Sigmoid colon (tissue), 6 donors: ENCODE measurements at regions not wholly inside any gene's neighbourhood (a gene's known extent, or its start where the extent isn't known, plus 50 kb on each side); places are given as distances from the start of the nearest gene placed in this dataset.

Source experiments
- DNase-seq: peaks from one replicate; pipeline ENCODE4 v3.0.0-alpha.2; 2019
- H3K27ac ChIP-seq, 4 donors: fragments of 200-600 bp; sonication (generic); one replicate each; pipeline ENCODE4 v1.5.1; 2016 to 2019; ENCODE audit warnings: mild to moderate bottlenecking in 1 of 4
- H3K27me3 ChIP-seq, 3 donors: fragments of 200-600 bp; sonication (generic); one replicate each; pipeline ENCODE4 v1.5.1; 2019; ENCODE audit warnings: mild to moderate bottlenecking in 1 of 3
- H3K36me3 ChIP-seq, 4 donors: fragments of 200-600 bp; sonication (generic); one replicate each; pipeline ENCODE4 v1.5.1; 2016 to 2019
- H3K4me1 ChIP-seq, 4 donors: fragments of 200-600 bp; sonication (generic); one replicate each; pipeline ENCODE4 v1.5.1; 2017 to 2019
- H3K4me3 ChIP-seq, 4 donors: fragments of 200-600 bp; sonication (generic); one replicate each; pipeline ENCODE4 v1.5.1; 2017 to 2019; ENCODE audit warnings: mild to moderate bottlenecking in 2 of 4, moderate library complexity in 1 of 4
- H3K9me3 ChIP-seq, 4 donors: fragments of 200-600 bp in 3 of 4; sonication (generic) in 3 of 4; one replicate each; pipeline versions ENCODE4 v1.5.1 to v1.6.1; 2013 to 2019
- EP300 ChIP-seq, 4 donors: sonication (generic); formaldehyde crosslinking; IDR thresholded peaks; one replicate each; pipeline ENCODE4 v1.6.1; 2017; ENCODE audit warnings: antibody characterized with exemption in 4 of 4
- POLR2A ChIP-seq, 2 donors: fragments of 450-650 bp; IDR thresholded peaks; one replicate each; pipeline ENCODE4 v1.6.1; 2016; ENCODE audit warnings: antibody characterized with exemption in 2 of 2, mild to moderate bottlenecking in 2 of 2, moderate library complexity in 2 of 2
- POLR2AphosphoS5 ChIP-seq, 4 donors: sonication (generic); formaldehyde crosslinking; IDR thresholded peaks; one replicate each; pipeline ENCODE4 v1.6.1; 2017; ENCODE audit warnings: antibody characterized with exemption in 4 of 4
- WGBS, 2 donors: extraction: QIAGEN DNeasy Blood & Tissue Kit; methylation state at CpG; one replicate each; pipeline ENCODE4 v1.1.7; 2013; 5-methylcytosine and 5-hydroxymethylcytosine counted together
- intact Hi-C: fragments of 100-400 bp; cut with DNase I; formaldehyde crosslinking; loops from one replicate; pipeline ENCODE4 v1.15.1; 2023
- TF ChIP-seq, protein P1 (sequence below), 4 experiments: fragments of 450-650 bp in 3 of 4; fragments of 200-600 bp in 1 of 4; IDR thresholded peaks; one replicate each; pipeline ENCODE4 v1.5.1; 2016 to 2019; ENCODE audit warnings: antibody characterized with exemption in 4 of 4, mild to moderate bottlenecking in 3 of 4, moderate library complexity in 2 of 4
- donor health status: healthy with polysubstance abuse.
- donor health status: healthy.

DNA sequence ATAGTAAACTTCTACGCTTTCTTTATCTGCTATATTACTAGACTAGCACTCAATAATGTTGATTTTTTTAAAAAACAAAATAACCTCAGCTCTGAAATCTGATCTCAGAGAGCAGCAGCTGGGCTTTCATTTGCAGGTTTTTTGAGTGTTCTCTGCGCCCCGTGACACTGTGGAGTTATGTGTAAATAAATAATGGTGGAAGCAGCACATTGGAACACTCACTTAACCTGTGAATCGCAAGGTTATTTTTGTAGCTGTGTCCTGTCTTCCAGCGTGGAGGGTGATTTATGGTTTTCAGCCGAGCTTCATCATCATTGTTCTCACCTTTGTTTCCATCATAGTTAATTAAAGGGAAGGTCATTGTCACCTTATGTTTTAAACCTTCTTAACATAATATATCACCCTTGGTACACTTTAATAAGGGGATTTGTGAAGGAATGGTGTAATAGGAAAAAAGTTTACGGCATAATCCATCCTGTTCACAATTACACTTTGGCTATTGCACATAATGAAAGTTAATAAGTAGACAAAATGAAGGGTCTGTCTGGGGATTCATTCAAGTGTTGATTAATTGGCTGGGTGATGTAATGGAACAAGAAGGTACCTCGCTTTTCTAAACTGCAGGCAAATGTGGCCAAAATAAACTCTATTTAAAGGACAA is 493.3 kb upstream of the ADAMTS16 start:
- Histone ChIP-seq H3K4me1 (no peaks in the 10 kb centered on the region), H3K4me3 (no peak overlapping the region), H3K27me3 (no peaks in the 10 kb centered on the region), H3K27ac (no peak overlapping the region), H3K9me3 (peaks cover 0 to 4% (median 2%) of the 10 kb centered on the region in 4 donors), H3K36me3 (no peaks in the 10 kb centered on the region)
- no peak for DNase-seq
- intact Hi-C loops = no loop called here
- no peak for TF ChIP-seq POLR2AphosphoS5 (IDR thresholded peaks at IDR 0.05)
- TF ChIP-seq, protein P1, sequence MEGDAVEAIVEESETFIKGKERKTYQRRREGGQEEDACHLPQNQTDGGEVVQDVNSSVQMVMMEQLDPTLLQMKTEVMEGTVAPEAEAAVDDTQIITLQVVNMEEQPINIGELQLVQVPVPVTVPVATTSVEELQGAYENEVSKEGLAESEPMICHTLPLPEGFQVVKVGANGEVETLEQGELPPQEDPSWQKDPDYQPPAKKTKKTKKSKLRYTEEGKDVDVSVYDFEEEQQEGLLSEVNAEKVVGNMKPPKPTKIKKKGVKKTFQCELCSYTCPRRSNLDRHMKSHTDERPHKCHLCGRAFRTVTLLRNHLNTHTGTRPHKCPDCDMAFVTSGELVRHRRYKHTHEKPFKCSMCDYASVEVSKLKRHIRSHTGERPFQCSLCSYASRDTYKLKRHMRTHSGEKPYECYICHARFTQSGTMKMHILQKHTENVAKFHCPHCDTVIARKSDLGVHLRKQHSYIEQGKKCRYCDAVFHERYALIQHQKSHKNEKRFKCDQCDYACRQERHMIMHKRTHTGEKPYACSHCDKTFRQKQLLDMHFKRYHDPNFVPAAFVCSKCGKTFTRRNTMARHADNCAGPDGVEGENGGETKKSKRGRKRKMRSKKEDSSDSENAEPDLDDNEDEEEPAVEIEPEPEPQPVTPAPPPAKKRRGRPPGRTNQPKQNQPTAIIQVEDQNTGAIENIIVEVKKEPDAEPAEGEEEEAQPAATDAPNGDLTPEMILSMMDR (IDR thresholded peaks at IDR 0.05) = no peak
- no peak for TF ChIP-seq POLR2A (IDR thresholded peaks at IDR 0.05)
- no peak for TF ChIP-seq EP300 (IDR thresholded peaks at IDR 0.05)
- WGBS, 2 donors = 35 to 55% methylated on average over 8 of the region's 8 CpGs

DNA sequence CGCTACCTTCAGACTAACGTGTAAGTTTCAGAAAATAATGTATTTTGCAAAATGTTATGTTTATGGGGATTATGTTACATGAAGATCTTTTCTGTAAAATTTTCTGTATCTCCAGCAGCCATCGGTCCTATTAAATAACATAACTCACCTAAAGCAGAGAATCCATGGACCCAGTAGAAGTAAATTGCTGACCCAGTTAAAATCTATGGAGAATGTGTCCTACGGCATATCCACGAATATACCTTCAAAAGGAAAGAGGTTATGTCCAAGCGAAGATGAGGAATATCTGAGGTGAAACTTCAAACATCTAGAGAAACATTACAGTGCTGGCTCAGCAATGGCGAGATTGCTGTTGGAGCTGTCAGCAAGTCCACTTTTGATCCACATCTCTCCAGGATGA is 492.2 kb upstream of the ADAMTS16 start:
- peaks cover 0 to 3% (median under 1%) of the 10 kb centered on the region in 4 donors for H3K9me3 ChIP-seq
- 89 to 92% methylated on average over 7 of the region's 7 CpGs for WGBS, 2 donors
- TF ChIP-seq POLR2A (IDR thresholded peaks at IDR 0.05) (no peak), EP300 (IDR thresholded peaks at IDR 0.05) (no peak), POLR2AphosphoS5 (IDR thresholded peaks at IDR 0.05) (no peak)
- TF ChIP-seq, protein P1 (IDR thresholded peaks at IDR 0.05) = no peak
- no peak overlapping the region for H3K27ac ChIP-seq
- no peak for DNase-seq
- H3K27me3 ChIP-seq = no peaks in the 10 kb centered on the region
- no peak overlapping the region for H3K4me3 ChIP-seq
- H3K4me1 ChIP-seq = no peaks in the 10 kb centered on the region
- no peaks in the 10 kb centered on the region for H3K36me3 ChIP-seq
- intact Hi-C loops = no loop called here

DNA sequence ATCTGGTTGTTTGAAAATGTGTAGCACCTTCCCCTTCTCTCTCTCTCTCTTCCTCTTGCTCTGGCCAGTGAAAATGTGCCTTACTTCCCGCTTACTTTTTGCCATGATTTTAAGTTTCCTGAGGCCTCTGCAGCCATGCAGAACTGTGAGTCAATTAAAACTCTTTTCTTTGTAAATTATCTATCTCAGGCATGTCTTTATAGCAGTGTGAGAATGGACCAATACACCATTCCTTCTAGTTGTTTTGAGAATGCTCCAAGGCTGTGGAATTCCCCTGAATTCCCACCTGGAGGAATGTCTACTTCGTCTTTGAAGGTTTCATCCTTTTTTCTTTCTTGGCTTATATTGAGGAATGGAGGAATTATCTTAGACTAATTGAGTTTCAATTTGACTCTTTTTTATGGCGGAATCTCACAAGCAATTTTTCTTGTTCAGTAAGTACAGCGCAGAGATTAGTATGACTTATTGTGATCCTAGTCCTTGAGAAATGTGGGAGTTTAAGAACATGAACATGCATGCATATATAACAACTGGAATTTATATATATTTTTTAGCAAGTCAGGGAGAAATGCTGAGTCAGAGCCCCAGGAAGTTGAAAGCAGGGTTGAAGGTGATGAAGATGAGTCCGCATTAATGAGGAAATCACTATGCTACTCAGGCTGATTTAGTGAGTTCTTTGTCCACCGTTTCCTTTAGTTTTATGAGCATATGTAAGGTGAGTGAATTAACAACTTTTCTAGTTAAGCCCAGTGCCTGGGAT is 488.1 kb upstream of the ADAMTS16 start:
- intact Hi-C loops = no loop called here
- DNase-seq = no peak
- Histone ChIP-seq H3K27me3 (no peaks in the 10 kb centered on the region), H3K27ac (no peak overlapping the region), H3K4me1 (no peaks in the 10 kb centered on the region), H3K36me3 (no peaks in the 10 kb centered on the region), H3K4me3 (no peak overlapping the region), H3K9me3 (no peaks in the 10 kb centered on the region)
- WGBS, 2 donors = 73 to 76% methylated on average over 6 of the region's 6 CpGs
- TF ChIP-seq, protein P1 (IDR thresholded peaks at IDR 0.05) = no peak
- TF ChIP-seq EP300 (IDR thresholded peaks at IDR 0.05) = no peak
- no peak for TF ChIP-seq POLR2AphosphoS5 (IDR thresholded peaks at IDR 0.05)
- no peak for TF ChIP-seq POLR2A (IDR thresholded peaks at IDR 0.05)

DNA sequence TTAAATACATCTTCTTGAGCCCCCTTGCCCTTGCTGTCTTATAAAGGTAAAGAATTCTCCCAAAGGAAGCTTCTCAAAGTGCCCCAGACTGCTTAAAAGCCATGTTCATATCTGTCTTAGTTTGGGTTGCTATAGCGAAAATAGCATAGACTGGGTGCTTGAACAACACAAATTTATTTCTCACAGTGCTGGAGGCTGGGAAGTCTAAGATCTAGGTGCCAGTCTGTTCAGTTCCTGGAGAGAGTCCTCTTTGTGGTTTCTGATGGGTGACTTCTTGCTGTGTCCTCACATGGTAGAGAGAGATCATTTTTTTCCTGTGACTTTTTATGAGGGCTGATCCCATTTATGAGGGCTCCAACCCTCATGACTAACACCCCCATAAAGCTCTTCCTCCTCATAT is 486.7 kb upstream of the ADAMTS16 start:
- H3K4me1 ChIP-seq = no peaks in the 10 kb centered on the region
- no peaks in the 10 kb centered on the region for H3K9me3 ChIP-seq
- intact Hi-C loops = no loop called here
- H3K36me3 ChIP-seq = no peaks in the 10 kb centered on the region
- TF ChIP-seq, protein P1 (IDR thresholded peaks at IDR 0.05) = no peak
- TF ChIP-seq POLR2AphosphoS5 (IDR thresholded peaks at IDR 0.05) = no peak
- no peak for TF ChIP-seq POLR2A (IDR thresholded peaks at IDR 0.05)
- no peak for TF ChIP-seq EP300 (IDR thresholded peaks at IDR 0.05)
- no peak overlapping the region for H3K4me3 ChIP-seq
- DNase-seq = no peak
- no peak overlapping the region for H3K27ac ChIP-seq
- WGBS, 2 donors = 86 to 87% methylated on average over 1 of the region's 1 CpG
- H3K27me3 ChIP-seq = no peaks in the 10 kb centered on the region
